ENCODE measurements at regions not wholly inside any gene's neighbourhood (a gene's known extent, or its start where the extent isn't known, plus 50 kb on each side); places are given as distances from the start of the nearest gene placed in this dataset.

DNA sequence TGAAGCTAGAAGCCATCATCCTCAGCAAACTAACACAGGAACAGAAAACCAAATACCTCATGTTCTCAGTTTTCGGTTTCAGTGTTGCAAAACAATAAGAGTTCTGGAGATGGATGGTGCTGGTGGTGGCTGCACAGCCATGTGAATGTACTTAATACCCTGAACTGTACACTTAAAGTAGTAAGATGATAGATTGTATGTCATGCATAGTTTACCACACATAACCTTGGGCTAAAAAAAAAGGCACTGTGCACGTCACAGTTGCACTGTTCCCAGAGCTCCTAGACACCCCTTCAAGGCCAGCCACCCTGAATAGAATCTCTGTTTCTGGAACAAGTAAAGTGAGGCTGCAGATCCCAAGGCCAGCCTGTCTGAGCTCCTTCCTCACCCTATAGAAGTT lies 243.3 kb upstream of the IGF1R start:
- no peak for TF ChIP-seq EZH2 (IDR thresholded peaks at IDR 0.05; ENCODE audit: low read length, unreplicated experiment)
- no peak for TF ChIP-seq EZH2phosphoT487 (IDR thresholded peaks at IDR 0.05; ENCODE audit: borderline replicate concordance, low read length)
- TF ChIP-seq, protein P1, sequence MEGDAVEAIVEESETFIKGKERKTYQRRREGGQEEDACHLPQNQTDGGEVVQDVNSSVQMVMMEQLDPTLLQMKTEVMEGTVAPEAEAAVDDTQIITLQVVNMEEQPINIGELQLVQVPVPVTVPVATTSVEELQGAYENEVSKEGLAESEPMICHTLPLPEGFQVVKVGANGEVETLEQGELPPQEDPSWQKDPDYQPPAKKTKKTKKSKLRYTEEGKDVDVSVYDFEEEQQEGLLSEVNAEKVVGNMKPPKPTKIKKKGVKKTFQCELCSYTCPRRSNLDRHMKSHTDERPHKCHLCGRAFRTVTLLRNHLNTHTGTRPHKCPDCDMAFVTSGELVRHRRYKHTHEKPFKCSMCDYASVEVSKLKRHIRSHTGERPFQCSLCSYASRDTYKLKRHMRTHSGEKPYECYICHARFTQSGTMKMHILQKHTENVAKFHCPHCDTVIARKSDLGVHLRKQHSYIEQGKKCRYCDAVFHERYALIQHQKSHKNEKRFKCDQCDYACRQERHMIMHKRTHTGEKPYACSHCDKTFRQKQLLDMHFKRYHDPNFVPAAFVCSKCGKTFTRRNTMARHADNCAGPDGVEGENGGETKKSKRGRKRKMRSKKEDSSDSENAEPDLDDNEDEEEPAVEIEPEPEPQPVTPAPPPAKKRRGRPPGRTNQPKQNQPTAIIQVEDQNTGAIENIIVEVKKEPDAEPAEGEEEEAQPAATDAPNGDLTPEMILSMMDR (conservative IDR thresholded peaks at IDR 0.05; ENCODE audit: low read depth, low read length) = no peak
- Histone ChIP-seq H3K9me3 (ENCODE audit: low read length) (no peaks in the 10 kb centered on the region), H3K9ac (ENCODE audit: low read length) (no peak overlapping the region), H3K79me2 (ENCODE audit: low read length) (no peaks in the 10 kb centered on the region), H3K9me2 (replicated peaks; ENCODE audit: low read length) (no peaks in the 10 kb centered on the region), H3K4me2 (ENCODE audit: low read length) (no peak overlapping the region), H3K4me3 (ENCODE audit: low read length) (no peak overlapping the region), H3K27me3 (ENCODE audit: low read length) (peaks cover 48% of the 10 kb centered on the region), H4K20me1 (ENCODE audit: low read length) (no peaks in the 10 kb centered on the region), H2AFZ (ENCODE audit: low read length) (no peak overlapping the region), H3K4me1 (ENCODE audit: insufficient read depth, low read length) (no peaks in the 10 kb centered on the region), H3K36me3 (ENCODE audit: low read depth, low read length) (no peaks in the 10 kb centered on the region), H3F3A (ENCODE audit: low read length, unreplicated experiment) (no peaks in the 10 kb centered on the region), H3K27ac (ENCODE audit: low read length) (no peak overlapping the region)
- ATAC-seq (no peak), DNase-seq (no peak)
- POLR2A ChIA-PET (ENCODE audit: unreplicated experiment) = no interaction called here
- intact Hi-C loops (cut with micrococcal nuclease) = no loop called here
- CTCF ChIA-PET = no interaction called here
- BruUV-seq (replicated peaks) = no TSS peak

DNA sequence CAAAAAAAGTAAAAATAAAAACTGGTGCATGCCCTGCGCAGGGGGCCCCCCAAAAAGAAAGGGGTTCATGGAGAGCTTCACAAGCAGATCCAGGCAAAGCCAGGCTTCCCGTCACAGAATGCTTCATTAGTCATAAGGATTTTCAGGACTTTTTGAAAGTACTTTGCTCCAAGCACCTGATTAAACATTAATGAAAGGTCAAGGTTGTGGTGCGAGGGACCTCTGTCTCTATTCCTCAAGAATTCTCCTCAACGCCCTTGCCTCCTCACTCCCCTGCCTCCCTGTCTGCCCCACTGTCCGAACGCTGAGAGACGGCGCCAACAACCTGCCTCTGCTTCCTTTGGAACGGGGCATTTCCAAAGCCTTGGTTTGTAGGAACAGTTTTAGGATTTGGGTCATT lies 240.1 kb upstream of the IGF1R start:
- TF ChIP-seq EZH2phosphoT487 (IDR thresholded peaks at IDR 0.05; ENCODE audit: borderline replicate concordance, low read length) (no peak), EZH2 (IDR thresholded peaks at IDR 0.05; ENCODE audit: low read length, unreplicated experiment) (no peak)
- TF ChIP-seq, protein P1 (conservative IDR thresholded peaks at IDR 0.05; ENCODE audit: low read depth, low read length) = no peak
- BruUV-seq (replicated peaks) = no TSS peak
- peaks cover 47% of the 10 kb centered on the region for H3K27me3 ChIP-seq (ENCODE audit: low read length)
- H3K4me3 ChIP-seq (ENCODE audit: low read length) = no peak overlapping the region
- no peaks in the 10 kb centered on the region for H3F3A ChIP-seq (ENCODE audit: low read length, unreplicated experiment)
- ATAC-seq = no peak
- H3K9me2 ChIP-seq (replicated peaks; ENCODE audit: low read length) = no peaks in the 10 kb centered on the region
- no peak overlapping the region for H3K27ac ChIP-seq (ENCODE audit: low read length)
- ChIA-PET POLR2A (ENCODE audit: unreplicated experiment) (no interaction called here), CTCF (no interaction called here)
- H3K9ac ChIP-seq (ENCODE audit: low read length) = no peak overlapping the region
- intact Hi-C loops (cut with micrococcal nuclease) = no loop called here
- no peaks in the 10 kb centered on the region for H3K9me3 ChIP-seq (ENCODE audit: low read length)
- no peak overlapping the region for H2AFZ ChIP-seq (ENCODE audit: low read length)
- H3K4me1 ChIP-seq (ENCODE audit: insufficient read depth, low read length) = no peaks in the 10 kb centered on the region
- H3K4me2 ChIP-seq (ENCODE audit: low read length) = no peak overlapping the region
- H3K79me2 ChIP-seq (ENCODE audit: low read length) = no peaks in the 10 kb centered on the region
- no peaks in the 10 kb centered on the region for H3K36me3 ChIP-seq (ENCODE audit: low read depth, low read length)
- no peaks in the 10 kb centered on the region for H4K20me1 ChIP-seq (ENCODE audit: low read length)
- no peak for DNase-seq

DNA sequence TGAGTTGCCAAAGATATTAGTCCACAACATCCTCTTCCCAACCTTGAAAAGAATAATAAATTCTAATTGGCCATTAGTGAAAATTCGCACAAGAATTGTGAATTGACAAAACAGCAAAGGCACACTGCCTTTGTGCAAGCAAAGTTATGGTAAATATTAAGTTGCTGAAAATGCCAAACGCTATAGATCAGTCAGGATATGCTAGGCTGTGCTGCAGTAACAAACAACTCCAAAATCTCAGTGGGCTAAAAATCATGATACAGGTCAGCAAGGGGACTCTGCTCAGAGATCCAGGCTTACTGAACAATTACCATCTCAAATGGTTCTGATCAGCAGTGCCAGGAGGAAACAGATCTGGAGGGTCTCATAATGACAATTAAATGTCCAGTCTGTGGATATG lies 238.0 kb upstream of the IGF1R start:
- Histone ChIP-seq H3K9me2 (replicated peaks; ENCODE audit: low read length) (no peaks in the 10 kb centered on the region), H3K4me3 (ENCODE audit: low read length) (no peak overlapping the region), H3F3A (ENCODE audit: low read length, unreplicated experiment) (no peaks in the 10 kb centered on the region), H2AFZ (ENCODE audit: low read length) (no peak overlapping the region), H3K4me2 (ENCODE audit: low read length) (no peak overlapping the region), H3K9ac (ENCODE audit: low read length) (no peak overlapping the region), H4K20me1 (ENCODE audit: low read length) (no peaks in the 10 kb centered on the region), H3K4me1 (ENCODE audit: insufficient read depth, low read length) (no peaks in the 10 kb centered on the region), H3K36me3 (ENCODE audit: low read depth, low read length) (no peaks in the 10 kb centered on the region), H3K27me3 (ENCODE audit: low read length) (peaks cover 45% of the 10 kb centered on the region), H3K79me2 (ENCODE audit: low read length) (no peaks in the 10 kb centered on the region), H3K9me3 (ENCODE audit: low read length) (no peaks in the 10 kb centered on the region), H3K27ac (ENCODE audit: low read length) (no peak overlapping the region)
- TF ChIP-seq EZH2phosphoT487 (IDR thresholded peaks at IDR 0.05; ENCODE audit: borderline replicate concordance, low read length) = no peak
- TF ChIP-seq, protein P1 (conservative IDR thresholded peaks at IDR 0.05; ENCODE audit: low read depth, low read length) = no peak
- POLR2A ChIA-PET (ENCODE audit: unreplicated experiment) = no interaction called here
- intact Hi-C loops (cut with micrococcal nuclease) = no loop called here
- CTCF ChIA-PET = no interaction called here
- no TSS peak for BruUV-seq (replicated peaks)
- no peak for ATAC-seq
- DNase-seq = no peak
